Fibroblast of pulmonary artery (primary cell): ENCODE measurements at regions not wholly inside any gene's neighbourhood (a gene's known extent, or its start where the extent isn't known, plus 50 kb on each side); places are given as distances from the start of the nearest gene placed in this dataset.

Source experiments
- DNase-seq: peaks from one replicate; pipeline ENCODE4 v3.0.0-alpha.2; 2010; ENCODE audit warnings: low read depth
- H3K4me3 ChIP-seq: replicated peaks from 2 replicates; pipeline ENCODE4 v1.5.1; 2011; ENCODE audit warnings: low read depth, mild to moderate bottlenecking, control low read depth, low read length, moderate library complexity
- TF ChIP-seq, protein P1 (sequence below): IDR thresholded peaks from 2 replicates; pipeline ENCODE4 v1.5.1; 2011; ENCODE audit warnings: mild to moderate bottlenecking, control low read depth, low read length, inconsistent platforms; ENCODE audit errors: missing control alignments

DNA sequence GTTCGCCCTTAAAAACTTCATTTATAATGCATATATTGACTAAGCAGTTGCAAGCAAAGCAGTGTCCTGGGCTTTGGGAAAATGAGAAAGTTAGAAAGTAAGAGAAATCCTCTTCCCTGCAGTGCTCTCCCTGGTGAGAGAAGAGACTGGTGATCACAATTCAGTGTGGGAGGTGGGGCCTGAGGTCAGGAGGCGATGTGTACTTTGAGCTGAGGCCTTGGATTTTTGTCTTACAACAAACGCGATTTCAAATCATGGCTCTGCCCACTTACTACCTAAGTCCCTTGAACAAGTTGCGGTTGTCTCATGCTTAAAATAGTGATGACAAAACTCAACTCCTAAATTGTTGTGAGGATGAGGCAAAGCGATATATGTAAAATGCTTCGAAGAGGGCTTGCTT lies 316.3 kb upstream of the NECTIN3 start:
- TF ChIP-seq, protein P1, sequence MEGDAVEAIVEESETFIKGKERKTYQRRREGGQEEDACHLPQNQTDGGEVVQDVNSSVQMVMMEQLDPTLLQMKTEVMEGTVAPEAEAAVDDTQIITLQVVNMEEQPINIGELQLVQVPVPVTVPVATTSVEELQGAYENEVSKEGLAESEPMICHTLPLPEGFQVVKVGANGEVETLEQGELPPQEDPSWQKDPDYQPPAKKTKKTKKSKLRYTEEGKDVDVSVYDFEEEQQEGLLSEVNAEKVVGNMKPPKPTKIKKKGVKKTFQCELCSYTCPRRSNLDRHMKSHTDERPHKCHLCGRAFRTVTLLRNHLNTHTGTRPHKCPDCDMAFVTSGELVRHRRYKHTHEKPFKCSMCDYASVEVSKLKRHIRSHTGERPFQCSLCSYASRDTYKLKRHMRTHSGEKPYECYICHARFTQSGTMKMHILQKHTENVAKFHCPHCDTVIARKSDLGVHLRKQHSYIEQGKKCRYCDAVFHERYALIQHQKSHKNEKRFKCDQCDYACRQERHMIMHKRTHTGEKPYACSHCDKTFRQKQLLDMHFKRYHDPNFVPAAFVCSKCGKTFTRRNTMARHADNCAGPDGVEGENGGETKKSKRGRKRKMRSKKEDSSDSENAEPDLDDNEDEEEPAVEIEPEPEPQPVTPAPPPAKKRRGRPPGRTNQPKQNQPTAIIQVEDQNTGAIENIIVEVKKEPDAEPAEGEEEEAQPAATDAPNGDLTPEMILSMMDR = no peak
- H3K4me3 ChIP-seq = no peak overlapping the region
- DNase-seq = no peak

DNA sequence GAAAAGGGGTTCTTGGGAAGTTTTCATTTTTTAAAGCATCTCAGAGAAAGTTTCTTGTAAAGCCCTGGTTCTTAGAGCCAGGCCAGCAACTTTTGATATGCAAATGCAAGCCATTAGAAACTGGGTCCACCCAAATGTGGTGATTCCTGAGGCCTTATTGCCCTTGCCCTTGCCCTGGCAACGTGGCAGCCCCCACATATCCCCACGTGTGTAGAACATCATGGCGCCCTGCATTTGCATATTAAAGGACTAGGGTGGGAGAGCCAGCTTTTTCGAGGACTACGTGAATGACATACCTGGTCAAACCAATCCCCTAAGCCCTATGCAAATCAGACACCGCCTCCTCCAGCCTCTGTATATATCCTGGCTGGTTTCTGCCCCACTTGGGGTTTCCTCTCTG lies 314.9 kb upstream of the NECTIN3 start:
- no peak for DNase-seq
- H3K4me3 ChIP-seq = no peak overlapping the region
- TF ChIP-seq, protein P1 = no peak

DNA sequence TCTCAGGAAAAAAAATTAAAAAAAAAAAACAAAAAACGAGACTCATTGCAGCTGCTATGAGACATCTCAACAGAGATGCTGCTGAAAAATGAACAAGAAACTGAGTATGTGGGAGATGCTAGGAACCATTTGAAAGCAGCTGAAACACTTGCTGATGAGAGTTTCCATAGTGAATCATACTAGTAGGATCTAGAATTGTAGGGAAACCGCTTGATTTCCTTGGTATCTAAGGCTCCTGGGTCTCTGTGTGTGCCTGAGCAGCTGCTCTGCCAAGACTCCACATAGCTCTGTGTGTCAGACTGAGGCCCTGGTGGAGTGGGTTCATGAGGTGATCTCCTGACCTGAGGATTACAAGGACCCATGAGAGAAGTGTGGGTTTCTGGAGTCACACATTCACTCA lies 313.4 kb upstream of the NECTIN3 start:
- no peak for DNase-seq

DNA sequence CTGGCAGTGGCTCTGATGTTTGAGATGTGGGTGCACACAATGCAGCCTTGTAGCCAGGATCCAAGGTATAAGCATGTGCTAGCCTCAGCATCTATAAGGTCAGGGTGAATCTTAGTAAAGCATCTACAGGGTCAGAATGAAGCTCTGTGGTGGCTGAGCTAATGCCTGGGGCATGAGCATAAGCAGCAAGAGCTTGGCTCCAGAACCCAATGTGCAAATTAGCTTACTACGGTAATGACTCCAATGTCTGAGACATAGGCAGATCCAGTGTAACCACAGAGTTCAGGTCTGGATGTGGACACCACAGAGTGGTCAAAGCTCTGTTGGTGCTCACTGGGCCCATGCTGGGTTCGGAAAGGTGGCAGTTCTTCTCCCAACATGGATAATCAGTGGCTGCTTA lies 304.5 kb upstream of the NECTIN3 start:
- TF ChIP-seq, protein P1 = no peak
- no peak for DNase-seq

More for the DNA sequence above, 313.4 kb upstream of the NECTIN3 start:
- TF ChIP-seq, protein P1 = no peak
- no peak overlapping the region for H3K4me3 ChIP-seq

DNA sequence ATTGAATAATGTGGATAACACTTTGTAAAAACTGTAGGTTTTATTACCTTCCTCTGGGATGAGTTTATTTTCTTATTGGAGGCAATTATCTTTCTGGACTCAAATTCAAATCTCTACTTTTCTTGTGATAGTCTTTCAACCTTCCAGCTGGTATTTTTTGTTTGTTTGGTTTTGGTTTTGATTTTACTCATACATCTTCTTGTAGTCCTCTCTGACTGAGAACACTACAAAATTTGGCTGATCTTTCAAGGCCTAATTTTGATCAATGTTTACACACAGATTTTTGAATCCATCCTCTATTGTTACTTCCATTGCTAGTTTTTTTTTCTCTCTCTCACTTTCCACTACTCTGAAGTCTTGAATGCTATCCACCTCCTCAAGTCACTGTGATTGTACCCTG lies 303.8 kb upstream of the NECTIN3 start:
- H3K4me3 ChIP-seq = no peak overlapping the region
- DNase-seq = no peak
- TF ChIP-seq, protein P1 = no peak

More for the DNA sequence above, 304.5 kb upstream of the NECTIN3 start:
- H3K4me3 ChIP-seq = no peak overlapping the region

DNA sequence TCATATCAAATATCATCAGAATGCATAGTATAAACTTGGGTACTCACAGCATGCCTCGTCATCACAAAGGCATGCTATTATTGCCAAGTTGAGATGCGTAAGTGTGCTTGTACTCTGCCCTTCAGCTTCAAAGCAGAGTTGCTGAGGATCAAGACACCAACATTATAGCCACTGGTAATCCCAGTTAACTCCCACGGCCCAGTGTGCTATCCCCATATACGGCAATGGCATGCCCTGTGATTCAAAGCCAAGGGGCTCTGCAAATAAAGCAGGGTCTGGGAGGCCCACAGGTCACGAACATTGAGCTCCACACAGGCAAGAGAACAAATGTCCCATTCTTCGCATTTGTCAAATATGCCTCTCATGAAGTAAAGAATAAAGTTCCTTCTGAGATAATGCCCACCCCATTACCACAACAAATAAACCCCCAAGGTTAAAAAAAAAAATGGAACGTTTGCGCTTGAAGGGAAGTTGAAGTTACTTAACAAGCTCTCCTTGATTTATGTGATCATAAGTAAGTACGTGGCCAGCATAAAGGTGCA lies 298.1 kb upstream of the NECTIN3 start:
- TF ChIP-seq, protein P1 = no peak
- DNase-seq = peak; percentile 59
- H3K4me3 ChIP-seq = no peak overlapping the region

DNA sequence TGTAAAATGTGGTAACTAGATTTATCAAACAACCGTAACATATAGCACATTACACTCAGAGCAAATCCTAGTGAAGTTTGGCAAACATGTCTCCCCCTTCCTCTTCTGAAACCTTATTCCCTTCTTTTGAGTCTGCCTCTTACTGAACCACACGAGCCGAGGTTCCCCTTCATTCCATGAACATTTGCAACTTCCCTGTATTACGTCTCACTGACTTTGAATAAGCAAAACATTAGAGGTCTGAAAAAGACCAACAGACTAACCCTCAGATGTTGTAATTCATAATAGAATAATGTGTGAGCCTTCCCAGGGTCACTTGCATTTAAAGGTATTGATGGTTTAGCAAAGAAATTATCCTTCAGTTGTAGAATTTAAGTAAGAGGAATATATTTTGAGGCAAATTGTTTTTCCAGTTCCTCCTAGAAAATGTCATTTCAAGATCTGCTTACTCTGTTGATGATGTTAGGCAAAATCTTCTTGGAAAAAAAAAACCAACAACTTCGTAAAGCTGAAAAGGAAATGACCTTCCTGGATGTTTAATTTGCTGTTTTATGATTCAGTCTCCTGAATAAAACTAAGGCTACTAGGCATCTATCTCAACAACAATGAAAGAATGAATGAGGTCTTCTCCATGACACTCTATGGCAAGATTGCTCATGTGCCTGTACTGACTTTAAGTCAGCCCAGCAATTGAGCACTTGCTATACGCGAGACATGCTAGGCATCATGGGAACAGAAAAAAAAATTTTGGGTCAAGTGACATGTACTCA lies 296.9 kb upstream of the NECTIN3 start:
- TF ChIP-seq, protein P1 = no peak
- no peak overlapping the region for H3K4me3 ChIP-seq
- DNase-seq = peak; percentile 17
